ENCODE measurements at regions not wholly inside any gene's neighbourhood (a gene's known extent, or its start where the extent isn't known, plus 50 kb on each side); places are given as distances from the start of the nearest gene placed in this dataset.

DNA sequence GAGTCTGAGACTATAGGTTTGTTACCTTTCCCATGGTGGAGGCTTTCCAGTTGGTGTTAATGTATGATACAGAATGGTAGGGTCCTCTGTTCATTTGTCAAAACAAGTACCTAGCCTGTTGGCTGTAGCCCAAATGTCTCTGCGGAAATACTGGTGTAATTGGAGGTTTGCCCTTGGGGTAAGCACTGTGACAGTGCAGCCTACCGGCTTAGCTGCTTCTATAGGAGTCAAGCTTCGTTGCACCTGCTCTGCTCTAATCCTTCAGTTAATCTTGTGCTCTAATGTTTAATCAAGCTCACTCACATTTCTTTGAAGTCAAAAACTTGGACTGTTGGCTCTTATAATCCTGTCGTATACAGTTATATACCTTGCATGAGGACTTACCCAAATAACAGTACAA, 203.4 kb downstream of the CCNG2 start:
- TF ChIP-seq, protein P1, sequence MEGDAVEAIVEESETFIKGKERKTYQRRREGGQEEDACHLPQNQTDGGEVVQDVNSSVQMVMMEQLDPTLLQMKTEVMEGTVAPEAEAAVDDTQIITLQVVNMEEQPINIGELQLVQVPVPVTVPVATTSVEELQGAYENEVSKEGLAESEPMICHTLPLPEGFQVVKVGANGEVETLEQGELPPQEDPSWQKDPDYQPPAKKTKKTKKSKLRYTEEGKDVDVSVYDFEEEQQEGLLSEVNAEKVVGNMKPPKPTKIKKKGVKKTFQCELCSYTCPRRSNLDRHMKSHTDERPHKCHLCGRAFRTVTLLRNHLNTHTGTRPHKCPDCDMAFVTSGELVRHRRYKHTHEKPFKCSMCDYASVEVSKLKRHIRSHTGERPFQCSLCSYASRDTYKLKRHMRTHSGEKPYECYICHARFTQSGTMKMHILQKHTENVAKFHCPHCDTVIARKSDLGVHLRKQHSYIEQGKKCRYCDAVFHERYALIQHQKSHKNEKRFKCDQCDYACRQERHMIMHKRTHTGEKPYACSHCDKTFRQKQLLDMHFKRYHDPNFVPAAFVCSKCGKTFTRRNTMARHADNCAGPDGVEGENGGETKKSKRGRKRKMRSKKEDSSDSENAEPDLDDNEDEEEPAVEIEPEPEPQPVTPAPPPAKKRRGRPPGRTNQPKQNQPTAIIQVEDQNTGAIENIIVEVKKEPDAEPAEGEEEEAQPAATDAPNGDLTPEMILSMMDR (IDR thresholded peaks at IDR 0.05; ENCODE audit: extremely low read depth in 1 of 2, insufficient read depth in 1 of 2, low read depth in 1 of 2, low read length in 2 of 2), result no peak
- TF ChIP-seq POLR2A (IDR thresholded peaks at IDR 0.05; ENCODE audit: low read depth, low read length) (no peak), GATA2 (IDR thresholded peaks at IDR 0.05; ENCODE audit: insufficient read depth, insufficient read length, low read depth, low read length) (no peak), EZH2 (IDR thresholded peaks at IDR 0.05; ENCODE audit: borderline replicate concordance, low read depth, low read length, severe bottlenecking) (no peak), JUN (IDR thresholded peaks at IDR 0.05; ENCODE audit: borderline replicate concordance, insufficient read depth, insufficient read length, low read depth) (no peak), MYC (IDR thresholded peaks at IDR 0.05; ENCODE audit: low read depth, low read length) (no peak), POLR2AphosphoS5 (IDR thresholded peaks at IDR 0.05; ENCODE audit: insufficient read depth, low read depth, low read length) (no peak), FOS (IDR thresholded peaks at IDR 0.05; ENCODE audit: borderline replicate concordance, insufficient read depth, low read length) (no peak)
- TF ChIP-seq, protein P2, sequence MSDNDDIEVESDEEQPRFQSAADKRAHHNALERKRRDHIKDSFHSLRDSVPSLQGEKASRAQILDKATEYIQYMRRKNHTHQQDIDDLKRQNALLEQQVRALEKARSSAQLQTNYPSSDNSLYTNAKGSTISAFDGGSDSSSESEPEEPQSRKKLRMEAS (IDR thresholded peaks at IDR 0.05; ENCODE audit: insufficient read depth, insufficient read length), result no peak

Data from endothelial cell of umbilical vein (primary cell).